ENCODE measurements at regions not wholly inside any gene's neighbourhood (a gene's known extent, or its start where the extent isn't known, plus 50 kb on each side); places are given as distances from the start of the nearest gene placed in this dataset.

GRCh38 chr3:514192-514591 lies 317.6 kb downstream of the CHL1 start:
- TF ChIP-seq POLR2A (IDR thresholded peaks at IDR 0.05): no peak
- TF ChIP-seq CTCF (IDR thresholded peaks at IDR 0.05): no peak
